Gastrocnemius medialis (tissue), 4 donors: ENCODE measurements at regions not wholly inside any gene's neighbourhood (a gene's known extent, or its start where the extent isn't known, plus 50 kb on each side); places are given as distances from the start of the nearest gene placed in this dataset.

ENCODE experiments used
- ATAC-seq, 2 donors: fragments of 150-250 bp; one replicate each; pipeline ENCODE4 v1.9.1; 2016
- DNase-seq, 2 donors: peaks; one replicate each; pipeline ENCODE4 v3.0.0-alpha.2; 2019
- H3K27ac ChIP-seq, 4 donors: fragments of 200-600 bp; sonication (generic); 1 replicate in 1 of 4; 2 replicates in 3 of 4; pipeline ENCODE4 v1.5.1; 2016 to 2018; ENCODE audit warnings: mild to moderate bottlenecking in 2 of 4, moderate library complexity in 1 of 4
- H3K27me3 ChIP-seq, 3 donors: fragments of 200-600 bp; sonication (generic) in 2 of 3; 1 replicate in 1 of 3; 2 replicates in 2 of 3; pipeline versions ENCODE4 v1.5.1 to v1.6.0; 2016 to 2019; ENCODE audit warnings: mild to moderate bottlenecking in 1 of 3, moderate library complexity in 1 of 3
- H3K36me3 ChIP-seq, 2 donors: fragments of 200-600 bp; sonication (generic) in 1 of 2; one replicate each; pipeline ENCODE4 v1.5.1; 2017 to 2018
- H3K4me1 ChIP-seq, 2 donors: fragments of 200-600 bp; sonication (generic) in 1 of 2; one replicate each; pipeline ENCODE4 v1.5.1; 2016 to 2017; ENCODE audit warnings: mild to moderate bottlenecking in 2 of 2
- H3K4me3 ChIP-seq, 4 donors: fragments of 200-600 bp; sonication (generic) in 3 of 4; 1 replicate in 1 of 4; 2 replicates in 3 of 4; pipeline ENCODE4 v1.5.1; 2016 to 2019; ENCODE audit warnings: mild to moderate bottlenecking in 2 of 4
- H3K9me3 ChIP-seq, 3 donors: fragments of 200-600 bp; sonication (generic) in 2 of 3; 1 replicate in 1 of 3; 2 replicates in 2 of 3; pipeline ENCODE4 v1.5.1; 2016 to 2019
- POLR2A ChIP-seq, 2 donors: fragments of 450-650 bp; IDR thresholded peaks; one replicate each; pipeline ENCODE4 v1.6.1; 2017; ENCODE audit warnings: antibody characterized with exemption in 2 of 2, mild to moderate bottlenecking in 2 of 2, moderate library complexity in 2 of 2
- in situ Hi-C, 4 donors: fragments of 200-750 bp; cut with MboI; loops; one replicate each; pipeline versions ENCODE4 v1.15.0 to v1.8.0; 2017; ENCODE audit warnings: low sequenced_read_pairs in 4 of 4
- intact Hi-C: fragments of 100-400 bp; cut with DNase I; formaldehyde crosslinking; loops from one replicate; pipeline ENCODE4 v1.15.1; 2023; ENCODE audit warnings: low total_unique reads
- TF ChIP-seq, protein P1 (sequence below), 5 experiments: fragments of 450-650 bp in 3 of 5; fragments of 200-600 bp in 2 of 5; sonication (generic) in 2 of 5; IDR thresholded peaks in 4 of 5; conservative IDR thresholded peaks in 1 of 5; 1 replicate in 4 of 5; 2 replicates in 1 of 5; pipeline ENCODE4 v1.5.1; 2016 to 2019; ENCODE audit warnings: antibody characterized with exemption in 5 of 5, mild to moderate bottlenecking in 3 of 5, moderate library complexity in 3 of 5

DNA sequence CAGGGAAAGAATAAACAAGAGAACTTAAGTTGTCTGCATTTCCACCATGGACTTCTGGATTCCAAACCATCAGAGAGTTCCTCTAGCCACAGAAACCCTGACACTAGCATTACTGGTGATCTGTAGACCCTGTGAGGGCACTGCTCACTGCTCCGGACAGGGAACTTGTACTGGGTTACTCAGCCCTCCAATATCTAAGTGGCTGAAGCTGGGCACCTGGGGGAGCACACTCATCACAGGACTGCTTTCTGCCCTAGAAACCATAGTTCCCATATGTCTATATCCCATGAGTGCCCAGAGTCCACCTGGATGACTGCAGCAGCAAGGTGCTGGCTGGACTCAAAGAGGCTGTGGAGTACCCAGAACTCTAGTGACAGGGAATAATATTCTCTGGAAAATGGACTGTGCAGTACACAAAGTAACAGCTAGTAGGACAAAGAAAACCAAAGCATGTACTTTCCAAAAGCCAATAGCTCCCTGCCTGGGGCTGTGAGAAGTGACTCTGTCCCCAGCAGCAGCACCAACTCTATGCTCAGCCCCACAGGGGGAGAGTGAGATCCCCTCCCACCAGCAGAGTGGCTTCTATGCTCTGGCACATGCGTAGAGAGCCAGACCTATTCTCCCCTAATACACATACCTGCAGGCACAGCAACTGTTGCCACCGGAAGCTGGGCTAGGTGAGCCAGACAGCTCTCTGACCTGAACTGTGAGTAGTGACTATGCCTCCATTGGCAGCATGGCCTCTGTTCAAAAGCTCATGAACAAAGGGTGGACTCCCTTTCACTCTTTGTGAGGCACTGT, 472.9 kb upstream of the FTMT start:
- H3K36me3 ChIP-seq = no peaks in the 10 kb centered on the region
- no peak for TF ChIP-seq POLR2A (IDR thresholded peaks at IDR 0.05)
- TF ChIP-seq, protein P1, sequence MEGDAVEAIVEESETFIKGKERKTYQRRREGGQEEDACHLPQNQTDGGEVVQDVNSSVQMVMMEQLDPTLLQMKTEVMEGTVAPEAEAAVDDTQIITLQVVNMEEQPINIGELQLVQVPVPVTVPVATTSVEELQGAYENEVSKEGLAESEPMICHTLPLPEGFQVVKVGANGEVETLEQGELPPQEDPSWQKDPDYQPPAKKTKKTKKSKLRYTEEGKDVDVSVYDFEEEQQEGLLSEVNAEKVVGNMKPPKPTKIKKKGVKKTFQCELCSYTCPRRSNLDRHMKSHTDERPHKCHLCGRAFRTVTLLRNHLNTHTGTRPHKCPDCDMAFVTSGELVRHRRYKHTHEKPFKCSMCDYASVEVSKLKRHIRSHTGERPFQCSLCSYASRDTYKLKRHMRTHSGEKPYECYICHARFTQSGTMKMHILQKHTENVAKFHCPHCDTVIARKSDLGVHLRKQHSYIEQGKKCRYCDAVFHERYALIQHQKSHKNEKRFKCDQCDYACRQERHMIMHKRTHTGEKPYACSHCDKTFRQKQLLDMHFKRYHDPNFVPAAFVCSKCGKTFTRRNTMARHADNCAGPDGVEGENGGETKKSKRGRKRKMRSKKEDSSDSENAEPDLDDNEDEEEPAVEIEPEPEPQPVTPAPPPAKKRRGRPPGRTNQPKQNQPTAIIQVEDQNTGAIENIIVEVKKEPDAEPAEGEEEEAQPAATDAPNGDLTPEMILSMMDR (IDR thresholded peaks at IDR 0.05 in 4 of 5, conservative IDR thresholded peaks at IDR 0.05 in 1 of 5) = no peak
- ATAC-seq (no peak), DNase-seq (no peak)
- no peaks in the 10 kb centered on the region for H3K9me3 ChIP-seq
- intact Hi-C loops = no loop called here
- H3K4me3 ChIP-seq = no peak overlapping the region
- no peaks in the 10 kb centered on the region for H3K27me3 ChIP-seq
- H3K27ac ChIP-seq = no peak overlapping the region
- no peaks in the 10 kb centered on the region for H3K4me1 ChIP-seq
- in situ Hi-C loops = no loop called here

DNA sequence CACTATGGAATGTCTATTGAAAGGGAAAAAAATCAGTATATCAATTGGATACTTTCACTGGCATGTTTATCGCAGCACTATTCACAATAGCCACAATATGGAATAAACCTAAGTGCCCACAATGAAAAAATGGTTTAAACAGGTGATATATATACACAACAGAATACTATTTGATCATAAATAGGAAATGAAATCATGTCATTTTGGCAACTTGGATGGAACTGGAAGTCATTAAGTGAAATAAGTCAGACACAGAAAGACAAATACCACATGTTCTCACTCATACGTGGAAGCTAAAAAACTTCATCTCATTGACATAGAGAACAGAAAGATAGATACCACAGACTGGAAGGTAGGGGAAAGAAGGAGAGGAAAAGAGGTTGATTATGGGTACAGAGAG, 471.6 kb upstream of the FTMT start:
- Histone ChIP-seq H3K36me3 (no peaks in the 10 kb centered on the region), H3K27ac (no peak overlapping the region), H3K9me3 (no peaks in the 10 kb centered on the region), H3K27me3 (no peaks in the 10 kb centered on the region), H3K4me3 (no peak overlapping the region), H3K4me1 (no peaks in the 10 kb centered on the region)
- in situ Hi-C loops = no loop called here
- TF ChIP-seq, protein P1 (IDR thresholded peaks at IDR 0.05 in 4 of 5, conservative IDR thresholded peaks at IDR 0.05 in 1 of 5) = no peak
- no peak for TF ChIP-seq POLR2A (IDR thresholded peaks at IDR 0.05)
- intact Hi-C loops = no loop called here
- DNase-seq = no peak
- ATAC-seq = no peak

DNA sequence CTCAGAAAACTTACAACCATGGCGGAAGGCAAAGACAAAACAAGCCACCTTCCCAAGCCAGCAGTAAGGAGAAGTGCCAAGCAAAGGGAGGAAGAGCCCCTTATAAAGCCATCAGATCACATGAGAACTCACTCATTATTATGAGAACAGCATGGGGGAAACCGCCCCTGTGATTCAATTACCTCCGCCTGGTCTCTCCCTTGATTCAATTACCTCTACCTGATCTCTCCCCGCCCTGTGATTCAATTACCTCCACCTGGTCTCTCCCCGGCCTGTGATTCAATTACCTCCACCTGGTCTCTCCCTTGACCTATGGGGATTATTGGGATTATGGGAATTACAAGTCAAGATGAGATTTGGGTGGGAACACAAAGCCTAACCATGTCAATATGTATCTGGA, 467.3 kb upstream of the FTMT start:
- no peaks in the 10 kb centered on the region for H3K27me3 ChIP-seq
- no peak overlapping the region for H3K27ac ChIP-seq
- intact Hi-C loops (no loop called here), in situ Hi-C loops (no loop called here)
- no peaks in the 10 kb centered on the region for H3K36me3 ChIP-seq
- DNase-seq (no peak), ATAC-seq (no peak)
- H3K4me1 ChIP-seq = no peaks in the 10 kb centered on the region
- H3K4me3 ChIP-seq = no peak overlapping the region
- TF ChIP-seq, protein P1 (IDR thresholded peaks at IDR 0.05 in 4 of 5, conservative IDR thresholded peaks at IDR 0.05 in 1 of 5) = no peak
- no peak for TF ChIP-seq POLR2A (IDR thresholded peaks at IDR 0.05)
- H3K9me3 ChIP-seq = no peaks in the 10 kb centered on the region

DNA sequence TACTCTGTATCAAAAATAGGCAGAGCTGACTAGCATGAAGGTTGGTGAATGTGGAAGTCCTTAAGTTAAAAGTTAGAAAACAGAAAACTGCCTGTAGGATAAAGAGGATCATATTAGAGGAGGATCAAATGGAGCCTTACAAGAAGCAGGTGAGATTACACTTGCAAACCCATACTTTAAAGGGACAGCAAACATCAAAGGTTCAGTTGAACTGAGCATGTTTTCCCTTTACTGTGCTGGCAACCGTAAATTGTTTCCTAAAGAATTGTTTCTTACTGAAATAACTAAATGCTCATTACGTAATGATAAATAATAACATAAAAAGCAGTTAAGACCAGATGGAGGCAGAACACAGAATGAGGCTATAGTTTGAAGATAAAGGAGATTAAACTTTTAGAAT, 465.3 kb upstream of the FTMT start:
- no peak overlapping the region for H3K4me3 ChIP-seq
- intact Hi-C loops (no loop called here), in situ Hi-C loops (no loop called here)
- no peaks in the 10 kb centered on the region for H3K27me3 ChIP-seq
- ATAC-seq = no peak
- H3K36me3 ChIP-seq = no peaks in the 10 kb centered on the region
- no peak overlapping the region for H3K27ac ChIP-seq
- H3K9me3 ChIP-seq = no peaks in the 10 kb centered on the region
- TF ChIP-seq, protein P1 (IDR thresholded peaks at IDR 0.05 in 4 of 5, conservative IDR thresholded peaks at IDR 0.05 in 1 of 5) = no peak
- TF ChIP-seq POLR2A (IDR thresholded peaks at IDR 0.05) = no peak
- DNase-seq = no peak
- no peaks in the 10 kb centered on the region for H3K4me1 ChIP-seq

DNA sequence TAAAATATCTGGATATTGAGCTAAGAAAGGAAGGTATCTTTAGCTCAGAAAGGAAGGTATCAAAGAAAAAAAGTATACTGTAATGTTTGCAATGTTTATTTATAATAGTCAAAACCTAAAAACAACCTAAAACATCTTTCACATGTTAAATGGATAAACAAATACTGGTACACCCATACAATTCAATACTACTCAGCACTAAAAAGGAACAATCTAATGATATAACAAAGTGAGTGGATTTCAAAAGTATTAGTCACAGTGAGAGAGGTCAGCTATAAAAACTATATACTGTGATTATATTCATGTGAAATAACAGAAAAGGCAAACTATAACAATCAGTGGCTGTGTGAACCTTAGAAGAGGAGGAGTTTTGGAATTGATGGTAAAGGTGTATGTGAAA, 455.0 kb upstream of the FTMT start:
- intact Hi-C loops (no loop called here), in situ Hi-C loops (no loop called here)
- Histone ChIP-seq H3K4me1 (no peaks in the 10 kb centered on the region), H3K4me3 (no peak overlapping the region), H3K36me3 (no peaks in the 10 kb centered on the region), H3K9me3 (no peaks in the 10 kb centered on the region), H3K27me3 (no peaks in the 10 kb centered on the region), H3K27ac (no peak overlapping the region)
- TF ChIP-seq, protein P1 (IDR thresholded peaks at IDR 0.05 in 4 of 5, conservative IDR thresholded peaks at IDR 0.05 in 1 of 5) = no peak
- TF ChIP-seq POLR2A (IDR thresholded peaks at IDR 0.05) = no peak
- no peak for ATAC-seq
- no peak for DNase-seq
